Adipocyte (in vitro differentiated cells): ENCODE measurements at regions not wholly inside any gene's neighbourhood (a gene's known extent, or its start where the extent isn't known, plus 50 kb on each side); places are given as distances from the start of the nearest gene placed in this dataset.

Experiments
- DNase-seq: peaks from one replicate; pipeline ENCODE4 v3.0.0-alpha.2; 2015; ENCODE audit warnings: low read depth
- H3K27me3 ChIP-seq: replicated peaks from 2 replicates; pipeline ENCODE4 v1.7.0; 2013; ENCODE audit warnings: mild to moderate bottlenecking, low read length, moderate library complexity; ENCODE audit not compliant: control insufficient read depth, insufficient read depth
- H3K36me3 ChIP-seq: 2 replicates; pipeline ENCODE4 v1.7.0; 2013; ENCODE audit warnings: low read length, mild to moderate bottlenecking, moderate library complexity; ENCODE audit not compliant: control insufficient read depth, insufficient read depth, severe bottlenecking
- H3K4me1 ChIP-seq: 2 replicates; pipeline ENCODE4 v1.7.0; 2013; ENCODE audit warnings: mild to moderate bottlenecking, low read length, moderate library complexity; ENCODE audit not compliant: control insufficient read depth, insufficient read depth
- H3K4me3 ChIP-seq: 2 replicates; pipeline ENCODE4 v1.7.0; 2013; ENCODE audit warnings: mild to moderate bottlenecking, low read length, moderate library complexity
- H3K9ac ChIP-seq: 2 replicates; pipeline ENCODE4 v1.7.0; 2013; ENCODE audit warnings: mild to moderate bottlenecking, low read length, moderate library complexity
- H3K9me3 ChIP-seq: 2 replicates; pipeline ENCODE4 v1.7.0; 2013; ENCODE audit warnings: mild to moderate bottlenecking, low read length, moderate library complexity; ENCODE audit not compliant: control insufficient read depth

DNA sequence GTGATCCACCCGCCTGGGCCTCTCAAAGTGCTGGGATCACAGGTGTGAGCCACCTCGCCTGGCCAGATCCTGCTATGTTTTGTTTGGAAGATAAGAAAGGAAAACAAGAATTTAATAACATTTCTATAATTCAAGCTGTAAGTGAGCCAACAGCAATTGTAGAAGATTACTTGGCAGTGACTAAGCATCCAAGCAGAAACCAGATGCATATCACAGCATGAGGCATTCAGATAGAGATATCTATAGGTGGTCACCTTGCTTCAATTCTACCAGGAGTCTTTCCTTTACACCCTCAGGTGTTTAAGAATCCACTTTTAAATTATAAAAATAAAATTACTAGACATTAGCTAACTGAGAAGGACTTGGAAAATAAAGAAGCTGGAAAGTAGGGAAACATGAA, 83.9 kb upstream of the ATF7IP start:
- H3K4me1 ChIP-seq: no peaks in the 10 kb centered on the region
- DNase-seq: no peak

DNA sequence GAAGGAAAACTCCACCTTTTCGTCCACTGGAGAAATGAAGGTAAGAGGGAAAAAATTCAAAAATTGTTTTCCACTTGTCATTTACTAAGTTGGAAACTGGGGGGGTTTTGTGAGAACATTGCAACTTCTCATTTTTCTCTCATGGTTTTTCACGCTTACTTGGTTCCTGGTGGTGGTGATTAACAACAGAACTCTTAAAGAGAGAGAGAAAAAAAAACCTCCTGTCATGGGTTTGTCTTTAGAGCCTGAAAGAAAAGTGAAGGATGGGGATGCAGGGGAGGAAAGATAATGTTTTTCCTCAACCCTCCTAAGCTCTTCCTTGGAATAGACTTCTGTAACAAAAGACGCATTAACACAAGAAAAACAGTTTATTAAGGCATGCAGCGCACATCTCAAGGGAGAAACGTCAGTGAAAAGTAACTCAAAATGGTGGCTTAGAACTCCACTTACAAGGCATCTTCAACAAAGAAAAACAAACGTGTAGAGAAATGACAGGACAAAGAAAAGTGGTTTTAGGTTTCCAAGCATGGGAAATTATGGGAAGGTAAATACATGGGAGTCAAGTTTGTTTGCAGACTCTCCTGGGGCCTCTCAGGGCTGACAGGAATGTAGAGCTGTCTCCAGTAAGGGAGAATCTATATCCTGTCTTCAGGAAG, 81.9 kb upstream of the ATF7IP start:
- no peaks in the 10 kb centered on the region for H3K36me3 ChIP-seq
- no peak for DNase-seq
- no peaks in the 10 kb centered on the region for H3K4me1 ChIP-seq
- H3K9me3 ChIP-seq: no peaks in the 10 kb centered on the region
- no peak overlapping the region for H3K9ac ChIP-seq
- H3K27me3 ChIP-seq: no peaks in the 10 kb centered on the region
- no peak overlapping the region for H3K4me3 ChIP-seq

More for the DNA sequence above, 83.9 kb upstream of the ATF7IP start:
- Histone ChIP-seq H3K36me3 (no peaks in the 10 kb centered on the region), H3K4me3 (no peak overlapping the region), H3K9me3 (no peaks in the 10 kb centered on the region), H3K9ac (no peak overlapping the region), H3K27me3 (no peaks in the 10 kb centered on the region)

DNA sequence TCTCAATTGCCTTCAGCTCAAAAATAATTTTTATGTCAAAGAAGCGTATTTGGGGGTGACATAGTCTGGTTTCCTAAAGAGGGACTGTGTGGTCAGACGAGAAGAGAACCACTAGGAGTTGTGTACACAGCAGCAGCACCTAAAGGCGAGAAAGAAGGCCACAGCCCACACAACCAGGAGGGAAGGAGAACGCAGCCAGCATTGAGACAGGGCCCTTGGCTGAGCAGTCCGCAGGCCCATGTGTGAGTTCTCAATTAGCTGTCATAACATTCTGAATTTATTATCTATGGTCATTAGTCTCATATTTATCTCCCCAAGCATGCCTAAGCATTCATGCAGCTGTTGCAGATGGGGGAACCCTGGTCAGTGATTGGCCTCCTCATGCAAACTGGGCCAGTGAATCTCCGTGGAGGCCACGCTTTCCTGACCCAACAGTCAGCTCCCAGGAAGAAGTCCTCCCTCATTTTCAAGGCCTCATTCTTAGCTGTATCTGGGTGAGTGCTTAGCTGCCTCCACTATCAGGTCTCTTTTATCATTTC, 81.2 kb upstream of the ATF7IP start:
- DNase-seq: no peak
- no peak overlapping the region for H3K4me3 ChIP-seq
- no peaks in the 10 kb centered on the region for H3K36me3 ChIP-seq
- H3K9me3 ChIP-seq: no peaks in the 10 kb centered on the region
- H3K27me3 ChIP-seq: no peaks in the 10 kb centered on the region
- H3K9ac ChIP-seq: no peak overlapping the region
- no peaks in the 10 kb centered on the region for H3K4me1 ChIP-seq

DNA sequence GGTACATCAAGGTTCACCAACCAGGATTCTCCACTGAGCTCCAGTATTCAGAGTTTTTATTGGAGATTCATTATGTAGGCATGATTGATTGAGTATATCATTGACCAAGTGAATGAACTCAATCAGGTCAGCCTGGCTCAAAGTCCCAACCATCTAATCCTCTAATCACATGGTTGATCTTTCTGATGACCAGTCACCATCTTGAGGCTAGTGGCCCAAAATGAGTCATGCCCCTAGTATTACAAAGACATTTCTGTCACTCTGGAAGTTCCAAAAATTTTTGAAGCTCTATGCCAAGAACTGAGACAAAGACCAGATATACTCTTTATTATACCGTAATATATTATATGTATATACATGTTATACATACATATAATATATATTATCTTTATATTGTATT, 75.9 kb upstream of the ATF7IP start:
- H3K27me3 ChIP-seq: no peaks in the 10 kb centered on the region
- H3K9me3 ChIP-seq: no peaks in the 10 kb centered on the region
- no peaks in the 10 kb centered on the region for H3K36me3 ChIP-seq
- no peaks in the 10 kb centered on the region for H3K4me1 ChIP-seq
- no peak for DNase-seq
- no peak overlapping the region for H3K9ac ChIP-seq
- H3K4me3 ChIP-seq: no peak overlapping the region

DNA sequence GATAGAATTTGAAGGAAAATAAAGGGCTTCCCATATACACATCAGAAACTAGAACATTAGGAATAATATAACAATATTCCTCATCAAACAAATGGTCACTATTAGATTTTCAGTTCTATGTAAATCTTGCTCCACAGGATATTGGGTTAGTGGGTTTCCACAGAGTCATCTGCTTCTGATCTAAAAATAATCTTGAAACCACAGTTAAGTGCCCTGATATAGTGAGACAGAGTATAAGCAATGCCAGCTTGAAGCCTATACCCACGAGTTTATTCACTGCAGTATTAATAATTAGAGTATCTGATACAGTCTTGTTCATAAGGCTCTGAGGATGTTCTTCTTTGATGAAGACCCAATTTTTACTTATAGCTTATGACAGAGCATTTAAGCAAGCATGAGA, 74.5 kb upstream of the ATF7IP start:
- no peaks in the 10 kb centered on the region for H3K27me3 ChIP-seq
- no peaks in the 10 kb centered on the region for H3K36me3 ChIP-seq
- H3K4me1 ChIP-seq: no peaks in the 10 kb centered on the region
- H3K9me3 ChIP-seq: no peaks in the 10 kb centered on the region
- H3K9ac ChIP-seq: no peak overlapping the region
- DNase-seq: no peak
- no peak overlapping the region for H3K4me3 ChIP-seq

DNA sequence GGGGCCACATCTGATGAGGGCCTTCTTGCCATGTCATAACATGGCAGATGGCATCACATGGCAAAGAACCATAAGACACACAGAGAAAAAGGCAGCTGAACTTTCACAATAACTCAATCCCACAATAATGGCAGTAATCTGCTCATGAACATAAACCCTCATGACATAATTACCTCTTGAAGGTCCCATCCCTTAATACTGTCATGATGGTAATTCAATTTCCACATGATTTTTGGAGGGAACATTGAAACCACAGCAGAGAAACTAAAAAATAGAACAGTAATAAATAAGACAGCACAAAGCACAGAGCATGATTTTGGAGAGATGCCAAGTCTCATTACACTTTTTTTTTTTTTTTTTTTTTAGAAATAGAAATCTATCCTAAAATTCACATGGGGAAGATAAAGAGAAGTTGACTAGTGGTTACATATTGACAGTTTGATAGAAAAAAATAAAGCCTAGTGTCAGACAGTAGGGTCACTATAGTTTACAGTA, 61.8 kb upstream of the ATF7IP start:
- no peaks in the 10 kb centered on the region for H3K27me3 ChIP-seq
- no peak overlapping the region for H3K4me3 ChIP-seq
- no peak for DNase-seq
- H3K9ac ChIP-seq: no peak overlapping the region
- H3K36me3 ChIP-seq: no peaks in the 10 kb centered on the region
- H3K4me1 ChIP-seq: no peaks in the 10 kb centered on the region
- H3K9me3 ChIP-seq: peaks cover 9% of the 10 kb centered on the region

DNA sequence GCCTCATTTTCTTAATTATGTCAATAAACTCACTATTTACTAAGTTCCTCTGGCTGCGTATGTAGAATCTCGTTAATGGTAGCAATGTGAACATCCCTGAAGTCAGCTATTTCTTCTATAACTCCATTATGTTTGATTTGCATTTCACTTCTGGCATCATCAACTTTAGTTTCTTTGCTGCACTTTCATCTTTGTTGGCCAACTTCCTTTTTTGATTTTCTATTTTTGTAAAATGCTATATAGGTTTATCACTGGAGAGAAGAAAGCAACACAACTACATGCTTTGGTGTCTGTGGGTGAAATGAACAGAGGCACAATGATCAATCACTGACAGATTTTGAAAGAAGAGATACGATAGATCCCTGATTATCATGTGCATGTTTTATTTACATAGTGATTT, 58.5 kb upstream of the ATF7IP start:
- Histone ChIP-seq H3K4me1 (no peaks in the 10 kb centered on the region), H3K27me3 (no peaks in the 10 kb centered on the region), H3K4me3 (no peak overlapping the region), H3K9me3 (no peaks in the 10 kb centered on the region), H3K9ac (no peak overlapping the region), H3K36me3 (no peaks in the 10 kb centered on the region)
- DNase-seq: no peak

DNA sequence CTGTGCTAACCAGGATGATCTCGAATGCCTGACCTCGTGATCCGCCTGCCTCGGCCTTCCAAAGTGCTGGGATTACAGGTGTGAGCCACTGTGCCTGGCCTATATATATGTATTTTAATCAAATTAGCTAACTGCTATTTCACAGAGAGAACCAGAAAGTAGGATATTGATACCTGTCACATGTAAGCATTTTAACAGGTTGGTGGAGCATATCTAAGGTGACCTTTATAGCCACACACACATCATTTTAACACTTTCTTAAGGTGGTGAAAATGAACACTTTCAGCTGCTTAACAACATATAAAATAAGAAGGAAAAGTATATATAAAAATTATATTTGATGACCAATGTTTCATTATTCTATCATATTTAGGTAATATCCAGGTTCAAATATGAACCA, 57.0 kb upstream of the ATF7IP start:
- no peak overlapping the region for H3K4me3 ChIP-seq
- no peaks in the 10 kb centered on the region for H3K9me3 ChIP-seq
- H3K9ac ChIP-seq: no peak overlapping the region
- no peaks in the 10 kb centered on the region for H3K27me3 ChIP-seq
- no peak for DNase-seq
- no peaks in the 10 kb centered on the region for H3K36me3 ChIP-seq
- H3K4me1 ChIP-seq: no peaks in the 10 kb centered on the region

DNA sequence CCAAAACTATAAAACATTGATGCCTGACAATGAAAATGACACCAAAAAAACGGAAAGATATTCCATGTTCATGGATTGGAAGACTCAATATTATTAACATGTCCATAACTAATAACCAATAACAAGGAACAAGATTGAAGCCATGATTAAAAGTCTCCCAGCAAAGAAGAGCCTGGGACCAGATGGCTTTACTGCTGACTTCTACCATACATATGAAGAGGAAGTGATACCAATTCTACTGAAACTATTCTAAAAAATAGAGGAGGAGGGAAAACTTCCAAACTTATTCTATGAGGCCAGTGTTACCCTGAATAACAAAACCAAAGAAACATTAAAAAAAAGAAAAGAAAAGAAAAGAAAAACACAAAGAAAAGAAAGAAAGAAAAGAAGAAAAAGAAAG, 54.6 kb upstream of the ATF7IP start:
- Histone ChIP-seq H3K36me3 (no peaks in the 10 kb centered on the region), H3K9ac (no peak overlapping the region), H3K9me3 (no peaks in the 10 kb centered on the region), H3K4me1 (no peaks in the 10 kb centered on the region), H3K27me3 (no peaks in the 10 kb centered on the region), H3K4me3 (no peak overlapping the region)
- no peak for DNase-seq

DNA sequence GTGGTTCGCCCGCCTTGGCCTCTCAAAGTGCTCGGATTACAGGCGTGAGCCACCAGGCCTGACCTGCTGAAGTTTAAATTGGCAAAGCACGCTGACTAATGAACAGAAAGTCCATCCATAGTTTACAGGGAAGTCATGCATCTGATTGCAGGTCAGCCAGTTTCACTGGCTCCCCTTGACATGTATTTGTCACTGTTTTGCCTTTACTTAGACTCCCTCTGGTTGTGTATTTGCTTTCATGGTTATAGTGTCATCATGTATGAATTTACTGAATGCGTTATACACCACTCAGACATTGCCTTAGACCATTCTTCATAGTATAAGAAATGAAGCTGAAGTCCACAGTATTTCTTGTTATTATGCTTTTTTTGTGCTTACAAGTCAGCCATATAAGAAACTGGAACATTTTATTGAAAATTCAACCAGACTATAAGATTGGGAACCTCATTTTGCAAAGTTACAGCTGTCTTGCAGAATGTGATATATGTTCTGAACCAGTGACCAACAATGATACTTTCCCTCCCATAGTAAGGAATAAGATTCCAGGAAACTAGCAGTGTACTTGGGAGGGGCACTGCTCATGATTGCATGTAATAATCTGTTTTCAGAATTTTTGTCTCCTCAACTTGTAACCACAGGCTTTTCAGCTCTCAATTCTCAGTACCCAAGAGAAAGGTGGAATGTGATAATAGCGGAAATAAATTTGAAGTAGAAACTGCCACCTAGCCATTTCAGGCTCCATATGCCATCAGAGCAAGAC, 51.9 kb upstream of the ATF7IP start:
- Histone ChIP-seq H3K4me1 (no peaks in the 10 kb centered on the region), H3K27me3 (no peaks in the 10 kb centered on the region), H3K4me3 (no peak overlapping the region), H3K36me3 (no peaks in the 10 kb centered on the region), H3K9me3 (no peaks in the 10 kb centered on the region), H3K9ac (no peak overlapping the region)
- no peak for DNase-seq

DNA sequence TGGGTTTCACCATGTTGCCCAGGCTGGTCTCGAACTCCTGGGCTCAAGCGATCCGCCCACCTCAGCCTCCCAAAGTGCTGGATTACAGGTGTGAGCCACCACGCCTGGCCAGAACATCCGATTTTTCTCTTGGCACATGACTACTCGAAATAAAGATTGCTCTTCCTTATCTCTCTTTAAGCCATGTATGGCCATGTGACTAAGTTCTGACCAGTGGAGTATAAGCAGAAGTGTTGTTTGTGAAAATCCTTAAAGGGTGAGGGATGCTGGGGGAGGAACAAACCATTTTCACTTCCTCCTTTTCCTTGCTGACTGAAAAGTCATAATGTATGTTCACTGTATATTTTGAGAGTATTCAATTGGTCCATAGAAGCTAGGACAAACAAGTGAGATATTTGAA, 50.7 kb upstream of the ATF7IP start:
- Histone ChIP-seq H3K4me1 (no peaks in the 10 kb centered on the region), H3K27me3 (no peaks in the 10 kb centered on the region), H3K9me3 (no peaks in the 10 kb centered on the region), H3K36me3 (no peaks in the 10 kb centered on the region), H3K9ac (no peak overlapping the region), H3K4me3 (no peak overlapping the region)
- no peak for DNase-seq
